HEK293 (cell line): ENCODE measurements at regions not wholly inside any gene's neighbourhood (a gene's known extent, or its start where the extent isn't known, plus 50 kb on each side); places are given as distances from the start of the nearest gene placed in this dataset.

Experiments
- ZBTB7A ChIP-seq: fragments of 450-650 bp; formaldehyde crosslinking; IDR thresholded peaks from 2 replicates; pipeline ENCODE4 v1.5.1; 2016; ENCODE audit warnings: low read depth, missing biosample characterization, missing genetic modification characterization
- ZFP41 ChIP-seq: fragments of 450-650 bp; formaldehyde crosslinking; IDR thresholded peaks from 2 replicates; pipeline ENCODE4 v1.5.1; 2016; ENCODE audit warnings: missing biosample characterization, missing genetic modification characterization, borderline replicate concordance
- ZNF629 ChIP-seq: fragments of 450-650 bp; formaldehyde crosslinking; IDR thresholded peaks from 2 replicates; pipeline ENCODE4 v1.5.1; 2017; ENCODE audit warnings: missing biosample characterization, missing genetic modification characterization
- TF ChIP-seq, protein P1 (sequence below): fragments of 450-650 bp; formaldehyde crosslinking; IDR thresholded peaks from 2 replicates; pipeline ENCODE4 v1.5.1; 2016; ENCODE audit warnings: missing biosample characterization, missing genetic modification characterization

DNA sequence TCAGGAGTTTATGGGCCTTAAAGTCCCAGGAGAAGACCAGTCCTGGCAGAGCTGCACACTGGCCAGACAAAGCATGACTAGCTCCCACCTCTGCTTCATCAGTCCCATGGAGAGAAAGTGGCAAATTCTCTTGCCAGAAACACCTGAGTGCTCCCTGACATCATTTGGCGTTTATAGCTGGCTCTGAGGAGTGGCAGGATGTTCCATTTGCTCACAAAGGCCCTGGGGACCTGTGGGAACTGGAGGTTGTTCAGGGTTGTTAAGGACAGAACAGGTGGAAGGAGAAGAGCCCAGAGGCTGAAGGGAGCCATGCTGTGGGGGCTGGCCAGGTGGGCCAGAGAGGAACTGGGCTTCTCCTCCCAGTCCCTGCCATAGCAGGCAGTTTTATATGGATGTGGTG lies 56.1 kb downstream of the RPL37A start:
- TF ChIP-seq, protein P1, sequence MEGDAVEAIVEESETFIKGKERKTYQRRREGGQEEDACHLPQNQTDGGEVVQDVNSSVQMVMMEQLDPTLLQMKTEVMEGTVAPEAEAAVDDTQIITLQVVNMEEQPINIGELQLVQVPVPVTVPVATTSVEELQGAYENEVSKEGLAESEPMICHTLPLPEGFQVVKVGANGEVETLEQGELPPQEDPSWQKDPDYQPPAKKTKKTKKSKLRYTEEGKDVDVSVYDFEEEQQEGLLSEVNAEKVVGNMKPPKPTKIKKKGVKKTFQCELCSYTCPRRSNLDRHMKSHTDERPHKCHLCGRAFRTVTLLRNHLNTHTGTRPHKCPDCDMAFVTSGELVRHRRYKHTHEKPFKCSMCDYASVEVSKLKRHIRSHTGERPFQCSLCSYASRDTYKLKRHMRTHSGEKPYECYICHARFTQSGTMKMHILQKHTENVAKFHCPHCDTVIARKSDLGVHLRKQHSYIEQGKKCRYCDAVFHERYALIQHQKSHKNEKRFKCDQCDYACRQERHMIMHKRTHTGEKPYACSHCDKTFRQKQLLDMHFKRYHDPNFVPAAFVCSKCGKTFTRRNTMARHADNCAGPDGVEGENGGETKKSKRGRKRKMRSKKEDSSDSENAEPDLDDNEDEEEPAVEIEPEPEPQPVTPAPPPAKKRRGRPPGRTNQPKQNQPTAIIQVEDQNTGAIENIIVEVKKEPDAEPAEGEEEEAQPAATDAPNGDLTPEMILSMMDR (tag by site-specific recombination): no peak
- TF ChIP-seq ZFP41 (tag by site-specific recombination) (no peak), ZNF629 (no peak), ZBTB7A (no peak)
